GM06990 (cell line): ENCODE measurements at regions not wholly inside any gene's neighbourhood (a gene's known extent, or its start where the extent isn't known, plus 50 kb on each side); places are given as distances from the start of the nearest gene placed in this dataset.

Source experiments
- DNase-seq: peaks from one replicate; pipeline ENCODE4 v3.0.0-alpha.2; 2011; ENCODE audit not compliant: insufficient read length; ENCODE audit errors: extremely low read depth
- H3K27me3 ChIP-seq: replicated peaks from 2 replicates; pipeline ENCODE4 v1.6.0; 2011; ENCODE audit warnings: low read length; ENCODE audit not compliant: control insufficient read depth, insufficient read depth
- H3K36me3 ChIP-seq: 2 replicates; pipeline ENCODE4 v1.5.1; 2011; ENCODE audit warnings: low read length; ENCODE audit not compliant: control insufficient read depth, insufficient read depth
- H3K4me3 ChIP-seq: replicated peaks from 2 replicates; pipeline ENCODE4 v1.5.1; 2011; ENCODE audit warnings: low read depth, mild to moderate bottlenecking, control low read depth, low read length
- CTCF ChIP-seq: IDR thresholded peaks from 2 replicates; pipeline ENCODE4 v1.5.1; 2011; ENCODE audit warnings: low read length, control low read depth, mild to moderate bottlenecking, inconsistent platforms; ENCODE audit not compliant: insufficient read depth, poor library complexity, severe bottlenecking

GRCh38 chr2:187274146-187274545, 173.9 kb downstream of the CALCRL start:
- no peaks in the 10 kb centered on the region for H3K27me3 ChIP-seq
- no peak for TF ChIP-seq CTCF

GRCh38 chr2:187272255-187272654, 175.8 kb downstream of the CALCRL start:
- Histone ChIP-seq H3K36me3 (no peaks in the 10 kb centered on the region), H3K4me3 (no peak overlapping the region), H3K27me3 (no peaks in the 10 kb centered on the region)
- DNase-seq, result no peak
- TF ChIP-seq CTCF, result no peak

More at GRCh38 chr2:187274146-187274545, 173.9 kb downstream of the CALCRL start:
- Histone ChIP-seq H3K4me3 (no peak overlapping the region), H3K36me3 (no peaks in the 10 kb centered on the region)
- no peak for DNase-seq

DNA sequence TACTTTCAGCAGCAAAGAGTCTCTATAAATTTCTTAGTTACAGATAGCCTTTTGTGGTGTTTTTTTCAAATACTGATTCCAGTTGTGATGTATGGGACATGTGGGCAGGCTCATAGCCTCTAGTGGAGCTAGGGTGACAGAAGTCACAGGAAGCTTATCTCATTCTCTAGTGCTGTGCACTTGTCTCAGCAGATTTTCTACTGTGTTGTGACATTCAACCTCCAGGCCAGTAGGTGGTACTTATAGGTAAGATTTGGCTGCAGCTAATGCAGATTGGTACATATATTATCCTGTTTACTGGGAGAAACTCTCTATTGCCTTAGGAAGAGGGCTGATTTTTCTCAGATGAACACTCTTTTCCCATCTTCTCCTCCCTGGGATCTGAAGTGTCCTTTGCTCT, 176.2 kb downstream of the CALCRL start:
- H3K27me3 ChIP-seq, result no peaks in the 10 kb centered on the region
- no peaks in the 10 kb centered on the region for H3K36me3 ChIP-seq
- no peak overlapping the region for H3K4me3 ChIP-seq
- TF ChIP-seq CTCF, result no peak
- no peak for DNase-seq

GRCh38 chr2:187266645-187267044, 181.4 kb downstream of the CALCRL start:
- H3K4me3 ChIP-seq, result no peak overlapping the region
- no peaks in the 10 kb centered on the region; the same call in 1 of the 2 replicates for H3K27me3 ChIP-seq
- H3K36me3 ChIP-seq, result no peaks in the 10 kb centered on the region
- no peak for DNase-seq
- TF ChIP-seq CTCF, result no peak

GRCh38 chr2:187266147-187266546, 181.9 kb downstream of the CALCRL start:
- DNase-seq, result no peak
- no peak overlapping the region for H3K4me3 ChIP-seq
- no peaks in the 10 kb centered on the region; the same call in 1 of the 2 replicates for H3K27me3 ChIP-seq
- H3K36me3 ChIP-seq, result no peaks in the 10 kb centered on the region
- no peak for TF ChIP-seq CTCF

DNA sequence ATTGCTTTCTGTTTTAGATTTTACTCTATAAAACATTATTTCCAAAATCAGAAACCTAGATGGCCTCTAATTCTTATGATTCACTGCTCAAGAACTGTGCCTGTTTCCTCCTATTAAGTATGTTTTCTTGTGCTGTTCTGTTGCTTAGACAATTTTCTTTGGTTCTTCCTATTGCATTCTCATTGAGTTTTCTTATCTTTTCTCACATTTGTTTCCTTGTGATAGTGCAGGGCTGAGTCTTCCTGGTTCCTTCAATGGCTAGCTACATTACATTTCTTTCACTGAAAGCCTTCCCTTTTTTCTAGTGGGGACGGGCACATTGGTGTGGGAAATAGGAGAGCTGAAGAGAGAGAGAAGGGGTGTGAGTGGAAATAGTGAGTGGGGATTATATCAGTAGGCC, 183.4 kb downstream of the CALCRL start:
- Histone ChIP-seq H3K36me3 (no peaks in the 10 kb centered on the region), H3K4me3 (no peak overlapping the region), H3K27me3 (no peaks in the 10 kb centered on the region; the same call in 1 of the 2 replicates)
- TF ChIP-seq CTCF, result no peak
- no peak for DNase-seq
